Stomach (tissue), 8 donors: ENCODE measurements at regions not wholly inside any gene's neighbourhood (a gene's known extent, or its start where the extent isn't known, plus 50 kb on each side); places are given as distances from the start of the nearest gene placed in this dataset.
A peak's percentile ranks its signal among the peaks of the same experiment; 100 is the strongest.
"Not testable (repeated sequence)": the region's sequence is repeated elsewhere in the genome, so short reads cannot be mapped to it uniquely, and the experiment has no call there.

ENCODE experiments used
- DNase-seq, 2 donors: peaks; one replicate each; pipeline versions ENCODE4 v3.0.0 to v3.0.0-alpha.2; 2013 to 2019
- H3K27ac ChIP-seq, 5 donors: fragments of 200-600 bp in 4 of 5; sonication (generic) in 4 of 5; one replicate each; pipeline ENCODE4 v1.5.1; 2013 to 2019; ENCODE audit warnings: mild to moderate bottlenecking in 1 of 5, moderate library complexity in 1 of 5
- H3K27me3 ChIP-seq, 3 donors: fragments of 200-600 bp; sonication (generic); one replicate each; pipeline ENCODE4 v1.5.1; 2017 to 2019; ENCODE audit warnings: mixed run types in 1 of 3
- H3K36me3 ChIP-seq, 4 donors: fragments of 200-600 bp; sonication (generic); 1 replicate in 3 of 4; 2 replicates in 1 of 4; pipeline ENCODE4 v1.5.1; 2016 to 2019
- H3K4me1 ChIP-seq, 4 donors: fragments of 200-600 bp; sonication (generic); one replicate each; pipeline ENCODE4 v1.5.1; 2016 to 2019
- H3K4me3 ChIP-seq, 4 donors: fragments of 200-600 bp; sonication (generic) in 3 of 4; one replicate each; pipeline ENCODE4 v1.5.1; 2016 to 2019; ENCODE audit warnings: mild to moderate bottlenecking in 1 of 4
- H3K9me3 ChIP-seq, 4 donors: fragments of 200-600 bp; sonication (generic); one replicate each; pipeline ENCODE4 v1.5.1; 2016 to 2019
- EP300 ChIP-seq: sonication (generic); formaldehyde crosslinking; IDR thresholded peaks from one replicate; pipeline ENCODE4 v1.6.1; 2017; ENCODE audit warnings: antibody characterized with exemption
- POLR2A ChIP-seq, 4 donors: fragments of 450-650 bp; IDR thresholded peaks; one replicate each; pipeline ENCODE4 v1.6.1; 2016; ENCODE audit warnings: antibody characterized with exemption in 4 of 4, control low read depth in 2 of 4, mild to moderate bottlenecking in 1 of 4, moderate library complexity in 1 of 4
- POLR2AphosphoS5 ChIP-seq, 3 donors: sonication (generic); formaldehyde crosslinking; IDR thresholded peaks; one replicate each; pipeline ENCODE4 v1.6.1; 2016; ENCODE audit warnings: antibody characterized with exemption in 3 of 3
- WGBS, 5 donors: extraction: QIAGEN DNeasy Blood & Tissue Kit in 3 of 5; methylation state at CpG; one replicate each; pipeline versions ENCODE4 v1.1.5 to v1.1.7; 2013 to 2018; 5-methylcytosine and 5-hydroxymethylcytosine counted together
- intact Hi-C: fragments of 100-400 bp; cut with DNase I; formaldehyde crosslinking; loops from one replicate; pipeline ENCODE4 v1.15.1; 2023; ENCODE audit warnings: low total_unique reads
- TF ChIP-seq, protein P1 (sequence below), 7 experiments: fragments of 450-650 bp in 4 of 7; fragments of 200-600 bp in 3 of 7; sonication (generic) in 3 of 7; IDR thresholded peaks; one replicate each; pipeline ENCODE4 v1.5.1; 2016 to 2019; ENCODE audit warnings: antibody characterized with exemption in 7 of 7, control low read depth in 2 of 7, mild to moderate bottlenecking in 1 of 7
- donor health status: healthy with polysubstance abuse.
- donor health status: Bipolar disorder and iron deficiency.
- donor health status: healthy.

- Histone ChIP-seq H3K4me3 (no peak overlapping the region), H3K27ac (no peak overlapping the region), H3K27me3 (no peaks in the 10 kb centered on the region), H3K9me3 (peaks cover 0 to 5% (median 2%) of the 10 kb centered on the region in 4 donors), H3K36me3 (no peaks in the 10 kb centered on the region), H3K4me1 (no peaks in the 10 kb centered on the region)
- 38 to 45% (median 43%) methylated on average over 2 of the region's 2 CpGs for WGBS, 5 donors
- TF ChIP-seq, protein P1, sequence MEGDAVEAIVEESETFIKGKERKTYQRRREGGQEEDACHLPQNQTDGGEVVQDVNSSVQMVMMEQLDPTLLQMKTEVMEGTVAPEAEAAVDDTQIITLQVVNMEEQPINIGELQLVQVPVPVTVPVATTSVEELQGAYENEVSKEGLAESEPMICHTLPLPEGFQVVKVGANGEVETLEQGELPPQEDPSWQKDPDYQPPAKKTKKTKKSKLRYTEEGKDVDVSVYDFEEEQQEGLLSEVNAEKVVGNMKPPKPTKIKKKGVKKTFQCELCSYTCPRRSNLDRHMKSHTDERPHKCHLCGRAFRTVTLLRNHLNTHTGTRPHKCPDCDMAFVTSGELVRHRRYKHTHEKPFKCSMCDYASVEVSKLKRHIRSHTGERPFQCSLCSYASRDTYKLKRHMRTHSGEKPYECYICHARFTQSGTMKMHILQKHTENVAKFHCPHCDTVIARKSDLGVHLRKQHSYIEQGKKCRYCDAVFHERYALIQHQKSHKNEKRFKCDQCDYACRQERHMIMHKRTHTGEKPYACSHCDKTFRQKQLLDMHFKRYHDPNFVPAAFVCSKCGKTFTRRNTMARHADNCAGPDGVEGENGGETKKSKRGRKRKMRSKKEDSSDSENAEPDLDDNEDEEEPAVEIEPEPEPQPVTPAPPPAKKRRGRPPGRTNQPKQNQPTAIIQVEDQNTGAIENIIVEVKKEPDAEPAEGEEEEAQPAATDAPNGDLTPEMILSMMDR (IDR thresholded peaks at IDR 0.05), result no peak
- no peak for TF ChIP-seq POLR2AphosphoS5 (IDR thresholded peaks at IDR 0.05)
- no peak for TF ChIP-seq EP300
- no peak for TF ChIP-seq POLR2A (IDR thresholded peaks at IDR 0.05)
- no peak for DNase-seq
- intact Hi-C loops, result no loop called here
Measured at GRCh38 chr15:47897525-47897924, 180.2 kb downstream of the SEMA6D start.

DNA sequence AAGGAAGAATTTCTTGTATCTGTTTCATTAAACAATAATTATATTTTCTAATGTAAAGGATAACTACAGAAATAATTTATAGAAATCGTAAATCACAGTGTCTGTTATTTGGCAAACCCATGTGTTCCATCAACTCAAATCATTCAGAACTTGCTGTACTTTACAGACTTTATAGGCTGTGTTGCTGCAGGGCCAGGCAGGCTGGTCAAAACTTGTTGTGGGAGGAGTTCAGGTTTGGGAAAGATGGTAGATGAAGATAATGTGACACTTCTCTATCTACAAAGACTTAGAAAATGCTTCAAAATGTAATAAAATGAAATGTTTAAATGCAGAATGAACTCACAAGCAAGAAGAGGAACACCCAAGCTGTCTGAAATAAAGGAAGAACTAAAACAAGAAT lies 183.4 kb downstream of the SEMA6D start:
- intact Hi-C loops, result no loop called here
- no peaks in the 10 kb centered on the region for H3K27me3 ChIP-seq
- no peaks in the 10 kb centered on the region for H3K4me1 ChIP-seq
- TF ChIP-seq POLR2A (IDR thresholded peaks at IDR 0.05), result no peak
- no peak for TF ChIP-seq POLR2AphosphoS5 (IDR thresholded peaks at IDR 0.05)
- WGBS, 5 donors, result 71 to 80% (median 72%) methylated on average over 1 of the region's 1 CpG
- H3K4me3 ChIP-seq, result no peak overlapping the region
- no peak for DNase-seq
- H3K27ac ChIP-seq, result no peak overlapping the region
- H3K9me3 ChIP-seq, result peaks cover 5 to 31% (median 19%) of the 10 kb centered on the region in 4 donors
- H3K36me3 ChIP-seq, result no peaks in the 10 kb centered on the region

- DNase-seq, result no peak
- Histone ChIP-seq H3K27ac (no peak overlapping the region), H3K27me3 (no peaks in the 10 kb centered on the region), H3K4me3 (no peak overlapping the region), H3K36me3 (no peaks in the 10 kb centered on the region), H3K9me3 (peaks cover 5 to 31% (median 19%) of the 10 kb centered on the region in 4 donors), H3K4me1 (no peaks in the 10 kb centered on the region)
- intact Hi-C loops, result no loop called here
- TF ChIP-seq EP300 (no peak), POLR2AphosphoS5 (IDR thresholded peaks at IDR 0.05) (no peak), POLR2A (IDR thresholded peaks at IDR 0.05) (no peak)
- TF ChIP-seq, protein P1 (IDR thresholded peaks at IDR 0.05), result no peak
Measured at GRCh38 chr15:47903368-47903767, 186.1 kb downstream of the SEMA6D start.

DNA sequence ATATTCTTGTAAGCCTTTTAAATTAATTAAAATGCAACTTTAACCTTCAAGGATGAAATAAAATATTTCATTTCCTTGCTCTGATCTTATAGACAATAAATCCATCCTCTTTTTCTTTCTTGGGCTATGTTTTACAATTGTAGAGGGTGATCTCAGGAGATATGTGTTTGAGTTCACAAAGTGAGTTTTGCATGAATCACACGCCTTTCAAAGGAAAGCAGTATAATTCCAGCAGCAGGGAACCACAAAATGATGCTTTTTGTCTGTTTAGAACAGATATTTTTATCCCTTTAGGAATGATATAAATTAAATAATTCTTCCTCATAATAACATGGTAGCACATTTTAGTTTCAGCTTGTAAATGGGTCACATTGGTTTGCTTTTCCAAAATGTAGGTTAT lies 191.2 kb downstream of the SEMA6D start:
- no peak for TF ChIP-seq POLR2A (IDR thresholded peaks at IDR 0.05)
- TF ChIP-seq POLR2AphosphoS5 (IDR thresholded peaks at IDR 0.05), result no peak
- TF ChIP-seq, protein P1 (IDR thresholded peaks at IDR 0.05), result no peak
- no peak for TF ChIP-seq EP300
- H3K27me3 ChIP-seq, result no peaks in the 10 kb centered on the region
- 64 to 76% (median 75%) methylated on average over 1 of the region's 1 CpG for WGBS, 5 donors
- no peaks in the 10 kb centered on the region for H3K36me3 ChIP-seq
- intact Hi-C loops, result no loop called here
- H3K4me3 ChIP-seq, result no peak overlapping the region
- no peaks in the 10 kb centered on the region for H3K4me1 ChIP-seq
- no peak for DNase-seq
- no peak overlapping the region for H3K27ac ChIP-seq
- H3K9me3 ChIP-seq, result peaks cover 0 to 18% (median 9%) of the 10 kb centered on the region in 4 donors

DNA sequence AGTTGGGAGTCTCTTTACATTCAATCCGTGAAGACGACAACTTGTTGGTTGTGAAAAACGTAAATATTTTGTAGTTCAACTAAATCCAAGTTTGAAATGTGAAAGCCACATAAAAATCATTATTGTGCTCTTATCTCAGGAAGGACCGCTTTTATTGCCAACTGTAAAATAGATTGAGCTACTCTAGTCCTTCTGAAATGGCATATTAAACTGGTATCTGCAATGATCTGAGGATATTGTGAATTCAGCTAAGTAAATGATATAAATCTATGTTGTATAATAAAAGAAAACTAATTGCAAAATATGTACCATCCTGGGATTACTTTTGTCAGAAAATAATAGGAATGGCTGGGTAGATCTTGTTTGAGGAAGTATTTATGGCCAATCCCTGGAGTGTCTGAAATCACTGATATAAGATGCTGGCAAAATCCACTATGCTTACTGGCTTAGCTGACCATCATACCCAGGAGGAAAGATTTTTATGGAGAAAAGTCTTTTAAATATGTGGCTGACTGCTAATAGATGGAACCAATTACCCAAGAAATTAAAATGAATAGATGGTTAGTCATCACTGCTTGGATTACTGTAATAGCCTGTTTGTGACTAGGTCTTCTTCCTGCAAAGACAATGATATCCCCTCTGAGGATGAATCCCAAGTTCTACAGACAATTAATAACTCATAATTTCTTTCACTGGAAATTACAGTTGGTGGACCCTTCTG lies 191.8 kb downstream of the SEMA6D start:
- no peaks in the 10 kb centered on the region for H3K27me3 ChIP-seq
- intact Hi-C loops, result no loop called here
- H3K4me3 ChIP-seq, result no peak overlapping the region
- H3K4me1 ChIP-seq, result no peaks in the 10 kb centered on the region
- H3K9me3 ChIP-seq, result peaks cover 0 to 12% (median 5%) of the 10 kb centered on the region in 4 donors
- H3K36me3 ChIP-seq, result no peaks in the 10 kb centered on the region
- H3K27ac ChIP-seq, result no peak overlapping the region
- TF ChIP-seq, protein P1 (IDR thresholded peaks at IDR 0.05), result no peak
- TF ChIP-seq POLR2AphosphoS5 (IDR thresholded peaks at IDR 0.05) (no peak), POLR2A (IDR thresholded peaks at IDR 0.05) (no peak), EP300 (no peak)
- DNase-seq, result no peak
- WGBS, 5 donors, result 76 to 86% (median 80%) methylated on average over 4 of the region's 4 CpGs

DNA sequence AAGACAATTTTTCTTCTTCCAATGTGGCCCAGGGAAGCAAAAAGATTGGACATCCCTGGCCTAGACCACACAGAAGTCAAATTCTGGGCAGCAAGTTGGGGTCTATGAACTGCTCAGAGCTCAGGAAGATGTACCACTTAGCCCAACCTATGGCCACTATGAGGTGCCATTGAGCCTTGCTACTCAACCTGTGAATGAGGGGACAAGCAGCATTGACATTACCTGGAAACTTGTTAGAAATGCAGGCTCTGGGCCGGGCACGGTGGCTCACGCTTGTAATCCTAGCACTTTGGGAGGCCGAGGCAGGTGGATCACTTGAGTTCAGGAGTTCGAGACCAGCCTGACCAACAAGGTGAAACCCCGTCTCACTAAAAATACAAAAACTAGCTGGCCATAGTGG lies 195.6 kb downstream of the SEMA6D start:
- H3K4me3 ChIP-seq, H3K9me3 ChIP-seq, H3K4me1 ChIP-seq, H3K27me3 ChIP-seq, H3K36me3 ChIP-seq, H3K27ac ChIP-seq, intact Hi-C loops: not testable (repeated sequence)
- peak in 1 of 2 donors; percentile 17 for DNase-seq
- WGBS, 5 donors, result 78 to 92% (median 90%) methylated on average over 6 of the region's 6 CpGs
